Hepatocyte (in vitro differentiated cells): ENCODE measurements at regions not wholly inside any gene's neighbourhood (a gene's known extent, or its start where the extent isn't known, plus 50 kb on each side); places are given as distances from the start of the nearest gene placed in this dataset.

Source experiments
- DNase-seq: peaks from one replicate; pipeline ENCODE4 v3.0.0-alpha.2; 2016; ENCODE audit warnings: low spot score
- H2AFZ ChIP-seq: fragments of 200-600 bp; sonication (generic); 2 replicates; pipeline ENCODE4 v1.6.0; 2016; ENCODE audit warnings: antibody characterized with exemption, mild to moderate bottlenecking
- H3K27ac ChIP-seq: fragments of 200-600 bp; sonication (generic); 2 replicates; pipeline ENCODE4 v1.5.1; 2016; ENCODE audit warnings: mild to moderate bottlenecking
- H3K27me3 ChIP-seq: fragments of 200-600 bp; sonication (generic); 2 replicates; pipeline ENCODE4 v1.6.1; 2016
- H3K36me3 ChIP-seq: fragments of 200-600 bp; sonication (generic); replicated peaks from 2 replicates; pipeline ENCODE4 v1.5.1; 2016; ENCODE audit warnings: low read depth; ENCODE audit not compliant: insufficient read depth
- H3K4me1 ChIP-seq: fragments of 200-600 bp; sonication (generic); 2 replicates; pipeline ENCODE4 v1.5.1; 2016; ENCODE audit warnings: mild to moderate bottlenecking, moderate library complexity; ENCODE audit not compliant: insufficient read depth
- H3K4me2 ChIP-seq: fragments of 200-600 bp; sonication (generic); 2 replicates; pipeline ENCODE4 v1.6.0; 2016
- H3K4me3 ChIP-seq: fragments of 200-600 bp; sonication (generic); 2 replicates; pipeline ENCODE4 v1.5.1; 2016; ENCODE audit warnings: mild to moderate bottlenecking
- H3K79me2 ChIP-seq: fragments of 200-600 bp; sonication (generic); 2 replicates; pipeline ENCODE4 v1.6.0; 2017; ENCODE audit warnings: mild to moderate bottlenecking
- H3K9me2 ChIP-seq: fragments of 200-600 bp; sonication (generic); replicated peaks from 2 replicates; pipeline ENCODE4 v1.6.0; 2017; ENCODE audit warnings: mild to moderate bottlenecking; ENCODE audit not compliant: insufficient read depth
- H3K9me3 ChIP-seq: fragments of 200-600 bp; sonication (generic); 2 replicates; pipeline ENCODE4 v1.5.1; 2016; ENCODE audit warnings: low read depth, mild to moderate bottlenecking
- H4K20me1 ChIP-seq: fragments of 200-600 bp; sonication (generic); 2 replicates; pipeline ENCODE4 v1.6.0; 2016; ENCODE audit warnings: mild to moderate bottlenecking; ENCODE audit not compliant: insufficient read depth, poor library complexity, severe bottlenecking
- CTCF ChIP-seq: fragments of 200-600 bp; sonication (generic); IDR thresholded peaks from 2 replicates; pipeline ENCODE4 v1.5.1; 2016; ENCODE audit warnings: antibody characterized with exemption, mild to moderate bottlenecking; ENCODE audit not compliant: poor library complexity
- EZH2 ChIP-seq: fragments of 200-600 bp; sonication (generic); IDR thresholded peaks from 2 replicates; pipeline ENCODE4 v1.6.1; 2016; ENCODE audit warnings: antibody characterized with exemption, mild to moderate bottlenecking, borderline replicate concordance
- EZH2phosphoT487 ChIP-seq: fragments of 200-600 bp; sonication (generic); IDR thresholded peaks from one replicate; pipeline ENCODE4 v1.6.1; 2018; ENCODE audit warnings: antibody characterized with exemption, mild to moderate bottlenecking, low read depth, moderate library complexity; ENCODE audit not compliant: unreplicated experiment, severe bottlenecking
- WGBS: methylation state at CpG from one replicate; pipeline ENCODE4 v1.1.6; 2016; ENCODE audit warnings: low lambda C conversion rate; ENCODE audit errors: missing lambda C conversion rate; 5-methylcytosine and 5-hydroxymethylcytosine counted together

- H3K4me1 ChIP-seq: no peaks in the 10 kb centered on the region
- no peaks in the 10 kb centered on the region for H3K27me3 ChIP-seq
- H3K79me2 ChIP-seq: no peaks in the 10 kb centered on the region
- H3K27ac ChIP-seq: no peak overlapping the region
- H3K9me3 ChIP-seq: no peaks in the 10 kb centered on the region
- H3K36me3 ChIP-seq: no peaks in the 10 kb centered on the region
- DNase-seq: no peak
- H4K20me1 ChIP-seq: no peaks in the 10 kb centered on the region
- no peak overlapping the region for H3K4me2 ChIP-seq
- 83% methylated on average over 2 of the region's 2 CpGs for WGBS
- no peak overlapping the region for H3K4me3 ChIP-seq
- TF ChIP-seq EZH2phosphoT487: no peak
- no peak for TF ChIP-seq EZH2
- TF ChIP-seq CTCF: no peak
- H2AFZ ChIP-seq: no peak overlapping the region
- no peaks in the 10 kb centered on the region for H3K9me2 ChIP-seq
Measured at GRCh38 chr4:112888622-112889021, 160.8 kb upstream of the ANK2 start.

GRCh38 chr4:112889199-112889598, 160.3 kb upstream of the ANK2 start:
- H3K4me3 ChIP-seq: no peak overlapping the region
- TF ChIP-seq EZH2phosphoT487: no peak
- H4K20me1 ChIP-seq: no peaks in the 10 kb centered on the region
- no peaks in the 10 kb centered on the region for H3K27me3 ChIP-seq
- no peaks in the 10 kb centered on the region for H3K79me2 ChIP-seq
- no peaks in the 10 kb centered on the region for H3K4me1 ChIP-seq
- no peaks in the 10 kb centered on the region for H3K36me3 ChIP-seq
- no peaks in the 10 kb centered on the region for H3K9me3 ChIP-seq
- H3K4me2 ChIP-seq: peak overlapping the region; percentile 41
- H2AFZ ChIP-seq: no peak overlapping the region
- H3K9me2 ChIP-seq: no peaks in the 10 kb centered on the region
- no peak overlapping the region for H3K27ac ChIP-seq
- DNase-seq: no peak

GRCh38 chr4:112889619-112890527, 159.6 kb upstream of the ANK2 start:
- no peak overlapping the region for H3K27ac ChIP-seq
- H3K4me1 ChIP-seq: no peaks in the 10 kb centered on the region
- no peaks in the 10 kb centered on the region for H3K27me3 ChIP-seq
- no peak for DNase-seq
- WGBS: 75% methylated on average over 5 of the region's 5 CpGs
- H3K36me3 ChIP-seq: no peaks in the 10 kb centered on the region
- H3K79me2 ChIP-seq: no peaks in the 10 kb centered on the region
- no peaks in the 10 kb centered on the region for H4K20me1 ChIP-seq
- H3K4me2 ChIP-seq: peak overlapping the region; percentile 41
- no peaks in the 10 kb centered on the region for H3K9me2 ChIP-seq
- H3K9me3 ChIP-seq: no peaks in the 10 kb centered on the region
- H3K4me3 ChIP-seq: no peak overlapping the region
- H2AFZ ChIP-seq: no peak overlapping the region
- no peak for TF ChIP-seq EZH2
- no peak for TF ChIP-seq CTCF
- no peak for TF ChIP-seq EZH2phosphoT487

DNA sequence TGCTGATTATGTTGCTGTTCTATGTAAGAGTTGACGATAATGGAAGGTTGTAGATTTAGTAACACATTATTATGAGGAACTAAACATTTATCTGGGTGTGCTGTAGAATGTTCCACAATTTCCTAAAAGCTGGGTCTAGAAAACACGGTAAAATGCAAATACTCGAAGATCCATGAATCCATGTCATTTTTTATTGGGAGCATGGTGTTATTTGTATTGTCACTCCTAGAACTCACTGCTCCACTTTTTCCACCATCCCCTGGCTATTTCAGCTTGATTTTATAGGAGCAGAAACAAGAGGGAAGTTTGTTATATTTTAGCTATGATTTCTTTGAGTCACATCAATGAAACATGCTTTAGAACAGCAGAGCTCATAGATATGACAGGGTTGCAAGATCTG, 155.0 kb upstream of the ANK2 start:
- no peak overlapping the region for H3K4me3 ChIP-seq
- no peak overlapping the region for H2AFZ ChIP-seq
- no peaks in the 10 kb centered on the region for H3K79me2 ChIP-seq
- no peaks in the 10 kb centered on the region for H3K9me3 ChIP-seq
- no peak for DNase-seq
- TF ChIP-seq CTCF (no peak), EZH2phosphoT487 (no peak), EZH2 (no peak)
- H3K27me3 ChIP-seq: no peaks in the 10 kb centered on the region
- no peaks in the 10 kb centered on the region for H3K36me3 ChIP-seq
- no peak overlapping the region for H3K4me2 ChIP-seq
- H3K9me2 ChIP-seq: no peaks in the 10 kb centered on the region
- H3K27ac ChIP-seq: no peak overlapping the region
- no peaks in the 10 kb centered on the region for H4K20me1 ChIP-seq
- H3K4me1 ChIP-seq: peaks cover 12% of the 10 kb centered on the region
- 89% methylated on average over 3 of the region's 3 CpGs for WGBS
